ENCODE measurements at regions not wholly inside any gene's neighbourhood (a gene's known extent, or its start where the extent isn't known, plus 50 kb on each side); places are given as distances from the start of the nearest gene placed in this dataset.

- H3K4me3 ChIP-seq, result no peak overlapping the region
- no peaks in the 10 kb centered on the region for H3K9me3 ChIP-seq
- no peaks in the 10 kb centered on the region for H3K27me3 ChIP-seq
- no peaks in the 10 kb centered on the region for H3K36me3 ChIP-seq
- DNase-seq (ENCODE audit: low spot score in 2 of 2), result no peak
- H3K4me1 ChIP-seq, result no peaks in the 10 kb centered on the region
- H3K27ac ChIP-seq, result no peak overlapping the region
- no peak for TF ChIP-seq EP300 (IDR thresholded peaks at IDR 0.05)
- no peak for TF ChIP-seq POLR2A (IDR thresholded peaks at IDR 0.05)
- no peak for TF ChIP-seq CTCF (IDR thresholded peaks at IDR 0.05)
- WGBS, 2 donors, result 77 to 79% methylated on average over 2 of the region's 2 CpGs
Observed at GRCh38 chr10:85225311-85225710, 896.9 kb downstream of the CCSER2 start.

- no peaks in the 10 kb centered on the region for H3K27me3 ChIP-seq
- DNase-seq (ENCODE audit: low spot score in 2 of 2), result no peak
- H3K9me3 ChIP-seq, result no peaks in the 10 kb centered on the region
- no peak overlapping the region for H3K4me3 ChIP-seq
- 48 to 54% methylated on average over 2 of the region's 2 CpGs for WGBS, 2 donors
- H3K4me1 ChIP-seq, result no peaks in the 10 kb centered on the region
- TF ChIP-seq EP300 (IDR thresholded peaks at IDR 0.05), result no peak
- no peak for TF ChIP-seq CTCF (IDR thresholded peaks at IDR 0.05)
- TF ChIP-seq POLR2A (IDR thresholded peaks at IDR 0.05), result no peak
- no peaks in the 10 kb centered on the region for H3K36me3 ChIP-seq
- H3K27ac ChIP-seq, result no peak overlapping the region
Observed at GRCh38 chr10:85226596-85226995, 898.2 kb downstream of the CCSER2 start.

GRCh38 chr10:85228726-85229125 lies 900.3 kb downstream of the CCSER2 start:
- no peaks in the 10 kb centered on the region for H3K9me3 ChIP-seq
- H3K4me1 ChIP-seq, result no peaks in the 10 kb centered on the region
- no peaks in the 10 kb centered on the region for H3K27me3 ChIP-seq
- no peaks in the 10 kb centered on the region for H3K36me3 ChIP-seq
- DNase-seq (ENCODE audit: low spot score in 2 of 2), result no peak
- TF ChIP-seq POLR2A (IDR thresholded peaks at IDR 0.05) (no peak), EP300 (IDR thresholded peaks at IDR 0.05) (no peak)
- WGBS, 2 donors, result 81 to 100% methylated on average over 1 of the region's 1 CpG
- no peak overlapping the region for H3K27ac ChIP-seq
- H3K4me3 ChIP-seq, result no peak overlapping the region

- WGBS, 2 donors, result 73 to 76% methylated on average over 3 of the region's 3 CpGs
Observed at GRCh38 chr10:85231534-85232270, 903.3 kb downstream of the CCSER2 start.

GRCh38 chr10:85235258-85235657 lies 906.9 kb downstream of the CCSER2 start:
- 67 to 72% methylated on average over 2 of the region's 2 CpGs for WGBS, 2 donors
- H3K36me3 ChIP-seq, result no peaks in the 10 kb centered on the region
- H3K9me3 ChIP-seq, result no peaks in the 10 kb centered on the region
- no peak overlapping the region for H3K27ac ChIP-seq
- TF ChIP-seq EP300 (IDR thresholded peaks at IDR 0.05) (no peak), CTCF (IDR thresholded peaks at IDR 0.05) (no peak), POLR2A (IDR thresholded peaks at IDR 0.05) (no peak)
- H3K4me1 ChIP-seq, result no peaks in the 10 kb centered on the region
- no peaks in the 10 kb centered on the region for H3K27me3 ChIP-seq
- DNase-seq (ENCODE audit: low spot score in 2 of 2), result no peak
- no peak overlapping the region for H3K4me3 ChIP-seq

More at GRCh38 chr10:85231534-85232270, 903.3 kb downstream of the CCSER2 start:
- TF ChIP-seq EP300 (IDR thresholded peaks at IDR 0.05), result no peak
- TF ChIP-seq CTCF (IDR thresholded peaks at IDR 0.05), result no peak
- no peak for TF ChIP-seq POLR2A (IDR thresholded peaks at IDR 0.05)
- H3K4me1 ChIP-seq, result no peaks in the 10 kb centered on the region
- H3K27me3 ChIP-seq, result no peaks in the 10 kb centered on the region
- no peak overlapping the region for H3K27ac ChIP-seq
- no peaks in the 10 kb centered on the region for H3K36me3 ChIP-seq
- no peak overlapping the region for H3K4me3 ChIP-seq
- no peaks in the 10 kb centered on the region for H3K9me3 ChIP-seq
- no peak for DNase-seq (ENCODE audit: low spot score in 2 of 2)
